ENCODE measurements at regions not wholly inside any gene's neighbourhood (a gene's known extent, or its start where the extent isn't known, plus 50 kb on each side); places are given as distances from the start of the nearest gene placed in this dataset.

DNA sequence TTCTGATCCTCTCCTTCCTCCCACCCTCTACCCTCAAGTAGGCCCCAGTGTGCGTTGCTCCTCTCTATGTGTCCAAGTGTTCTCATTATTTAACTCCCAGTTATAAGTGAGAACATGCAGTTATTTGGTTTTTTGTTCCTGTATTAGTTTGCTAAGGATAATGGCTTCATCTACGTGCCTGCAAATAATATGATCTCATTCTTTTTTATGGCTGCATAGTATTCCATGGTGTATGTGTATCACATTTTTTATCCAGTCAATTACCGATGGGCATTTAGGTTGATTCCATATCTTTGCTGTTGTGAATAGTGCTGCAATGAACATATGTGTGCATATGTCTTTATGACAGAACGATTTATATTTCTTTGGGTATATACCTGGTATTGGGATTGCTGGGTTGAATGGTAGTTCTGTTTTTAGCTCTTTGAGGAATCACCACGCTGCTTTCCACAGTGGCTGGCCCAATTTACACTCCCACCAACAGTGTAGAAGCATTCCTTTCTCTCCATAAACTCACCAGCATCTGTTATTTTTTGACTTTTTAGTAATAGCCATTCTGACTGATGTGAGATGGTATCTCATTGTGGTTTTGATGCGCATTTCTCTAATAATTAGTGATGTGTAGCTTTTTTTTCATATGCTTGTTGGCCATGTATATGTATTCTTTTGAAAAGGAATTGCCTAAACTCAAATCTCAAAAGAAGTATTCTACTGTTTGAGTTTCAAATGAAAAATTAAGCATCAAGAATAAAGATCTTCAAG lies 116.9 kb downstream of the ETS2 start:
- TF ChIP-seq, protein P1, sequence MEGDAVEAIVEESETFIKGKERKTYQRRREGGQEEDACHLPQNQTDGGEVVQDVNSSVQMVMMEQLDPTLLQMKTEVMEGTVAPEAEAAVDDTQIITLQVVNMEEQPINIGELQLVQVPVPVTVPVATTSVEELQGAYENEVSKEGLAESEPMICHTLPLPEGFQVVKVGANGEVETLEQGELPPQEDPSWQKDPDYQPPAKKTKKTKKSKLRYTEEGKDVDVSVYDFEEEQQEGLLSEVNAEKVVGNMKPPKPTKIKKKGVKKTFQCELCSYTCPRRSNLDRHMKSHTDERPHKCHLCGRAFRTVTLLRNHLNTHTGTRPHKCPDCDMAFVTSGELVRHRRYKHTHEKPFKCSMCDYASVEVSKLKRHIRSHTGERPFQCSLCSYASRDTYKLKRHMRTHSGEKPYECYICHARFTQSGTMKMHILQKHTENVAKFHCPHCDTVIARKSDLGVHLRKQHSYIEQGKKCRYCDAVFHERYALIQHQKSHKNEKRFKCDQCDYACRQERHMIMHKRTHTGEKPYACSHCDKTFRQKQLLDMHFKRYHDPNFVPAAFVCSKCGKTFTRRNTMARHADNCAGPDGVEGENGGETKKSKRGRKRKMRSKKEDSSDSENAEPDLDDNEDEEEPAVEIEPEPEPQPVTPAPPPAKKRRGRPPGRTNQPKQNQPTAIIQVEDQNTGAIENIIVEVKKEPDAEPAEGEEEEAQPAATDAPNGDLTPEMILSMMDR (IDR thresholded peaks at IDR 0.05; ENCODE audit: insufficient read depth, low read length) = no peak
- TF ChIP-seq POLR2AphosphoS5 (IDR thresholded peaks at IDR 0.05; ENCODE audit: low read depth) = no peak

Data from HL-60 (cell line).